Hepatocyte (in vitro differentiated cells): ENCODE measurements at regions not wholly inside any gene's neighbourhood (a gene's known extent, or its start where the extent isn't known, plus 50 kb on each side); places are given as distances from the start of the nearest gene placed in this dataset.

ENCODE experiments used
- CTCF ChIP-seq: fragments of 200-600 bp; sonication (generic); IDR thresholded peaks from 2 replicates; pipeline ENCODE4 v1.5.1; 2016; ENCODE audit warnings: antibody characterized with exemption, mild to moderate bottlenecking; ENCODE audit not compliant: poor library complexity
- EZH2 ChIP-seq: fragments of 200-600 bp; sonication (generic); IDR thresholded peaks from 2 replicates; pipeline ENCODE4 v1.6.1; 2016; ENCODE audit warnings: antibody characterized with exemption, mild to moderate bottlenecking, borderline replicate concordance
- EZH2phosphoT487 ChIP-seq: fragments of 200-600 bp; sonication (generic); IDR thresholded peaks from one replicate; pipeline ENCODE4 v1.6.1; 2018; ENCODE audit warnings: antibody characterized with exemption, mild to moderate bottlenecking, low read depth, moderate library complexity; ENCODE audit not compliant: unreplicated experiment, severe bottlenecking

DNA sequence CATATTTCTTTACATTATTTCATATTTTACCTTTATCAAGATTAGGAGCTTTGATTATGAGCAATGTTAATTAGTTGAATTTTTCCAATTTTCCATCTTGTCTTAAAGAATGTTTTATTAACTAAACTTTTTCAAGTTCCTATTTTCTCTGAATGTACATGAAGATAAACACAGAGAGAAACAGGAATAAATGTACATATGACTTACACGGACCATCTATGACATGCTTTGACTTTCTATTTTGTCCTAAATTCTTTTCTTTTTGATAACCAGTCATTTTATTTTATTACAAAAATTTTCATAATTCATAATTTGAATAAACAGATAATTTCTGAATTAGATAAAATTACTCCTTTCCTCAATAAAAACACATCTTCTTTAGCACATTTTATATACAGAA lies 1038.8 kb upstream of the ARRDC3 start:
- TF ChIP-seq CTCF (no peak), EZH2phosphoT487 (no peak), EZH2 (no peak)
